GM18873 (cell line): ENCODE measurements at regions not wholly inside any gene's neighbourhood (a gene's known extent, or its start where the extent isn't known, plus 50 kb on each side); places are given as distances from the start of the nearest gene placed in this dataset.
"Not testable (repeated sequence)": the region's sequence is repeated elsewhere in the genome, so short reads cannot be mapped to it uniquely, and the experiment has no call there.

Source experiments
- ATAC-seq: cut with Tn5 transposase; IDR thresholded peaks from one replicate; pipeline ENCODE4 v1.9.1; 2021; ENCODE audit warnings: mild to moderate bottlenecking, moderate library complexity, moderate number of reproducible peaks; ENCODE audit not compliant: unreplicated experiment, low FRiP score

DNA sequence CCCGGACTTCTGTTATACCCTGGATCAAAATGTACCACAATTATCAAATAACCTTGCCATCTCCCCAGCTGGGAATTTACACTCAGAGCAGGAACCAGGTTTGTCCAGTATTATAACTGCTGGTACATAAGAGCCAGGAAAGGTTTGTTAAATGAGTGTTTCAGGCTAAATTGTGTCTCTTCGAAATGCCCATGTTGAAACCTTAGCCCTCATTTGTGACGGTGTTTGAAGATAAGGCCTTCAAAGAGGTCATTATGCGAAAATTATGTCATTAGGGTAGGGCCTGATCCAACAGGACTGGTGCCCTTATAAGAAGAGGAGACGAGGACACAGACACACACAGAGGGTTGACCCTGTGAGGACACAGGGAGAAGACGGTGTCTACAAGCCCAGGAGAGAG, 73.5 kb upstream of the DHRSX start:
- no peak for ATAC-seq

DNA sequence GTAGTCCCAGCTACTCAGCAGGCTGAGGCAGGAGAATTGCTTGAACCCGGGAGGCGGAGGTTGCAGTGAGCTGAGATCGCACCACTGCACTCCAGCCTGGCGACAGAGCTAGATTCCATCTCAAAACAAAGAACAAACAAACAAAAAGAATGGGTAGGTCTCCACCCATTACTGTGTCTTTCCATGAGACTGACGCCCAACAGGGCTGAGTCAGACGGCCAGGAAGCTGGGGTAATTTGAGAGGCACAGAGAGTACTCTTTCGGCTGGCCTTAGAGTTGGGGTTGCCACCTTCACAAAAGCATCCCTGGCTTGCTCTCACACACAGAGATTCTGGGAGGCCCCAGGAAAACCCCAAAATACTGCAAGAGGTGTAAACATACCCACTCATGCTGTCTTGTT, 72.0 kb upstream of the DHRSX start:
- ATAC-seq = no peak

- ATAC-seq = no peak
Observed at GRCh38 chrX:2568125-2568524, 67.3 kb upstream of the DHRSX start.

DNA sequence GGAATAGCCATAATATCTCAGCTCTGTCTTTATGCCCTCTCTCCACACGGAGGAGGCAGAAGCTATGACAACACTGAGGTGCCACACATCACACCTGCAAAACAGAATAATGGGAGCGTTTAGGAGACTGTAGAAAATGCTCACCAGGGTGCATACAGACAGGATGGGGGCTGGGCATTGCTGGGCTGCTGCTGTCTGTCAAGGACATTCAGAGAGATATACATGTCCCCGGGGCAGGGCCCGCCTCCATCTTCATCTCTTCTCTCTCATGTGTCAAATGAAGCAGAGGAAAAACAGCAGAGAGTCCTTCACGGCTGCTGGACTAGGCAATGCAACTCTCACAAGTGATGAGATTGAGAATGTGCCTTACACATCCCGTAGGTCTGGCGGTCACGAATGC, 65.3 kb upstream of the DHRSX start:
- no peak for ATAC-seq

GRCh38 chrX:2561456-2561855, 60.7 kb upstream of the DHRSX start:
- no peak for ATAC-seq

GRCh38 chrX:2559124-2559523, 58.3 kb upstream of the DHRSX start:
- ATAC-seq = no peak

GRCh38 chrX:2554891-2555290, 54.1 kb upstream of the DHRSX start:
- no peak for ATAC-seq

GRCh38 chrX:2554066-2554465, 53.3 kb upstream of the DHRSX start:
- ATAC-seq = not testable (repeated sequence)

DNA sequence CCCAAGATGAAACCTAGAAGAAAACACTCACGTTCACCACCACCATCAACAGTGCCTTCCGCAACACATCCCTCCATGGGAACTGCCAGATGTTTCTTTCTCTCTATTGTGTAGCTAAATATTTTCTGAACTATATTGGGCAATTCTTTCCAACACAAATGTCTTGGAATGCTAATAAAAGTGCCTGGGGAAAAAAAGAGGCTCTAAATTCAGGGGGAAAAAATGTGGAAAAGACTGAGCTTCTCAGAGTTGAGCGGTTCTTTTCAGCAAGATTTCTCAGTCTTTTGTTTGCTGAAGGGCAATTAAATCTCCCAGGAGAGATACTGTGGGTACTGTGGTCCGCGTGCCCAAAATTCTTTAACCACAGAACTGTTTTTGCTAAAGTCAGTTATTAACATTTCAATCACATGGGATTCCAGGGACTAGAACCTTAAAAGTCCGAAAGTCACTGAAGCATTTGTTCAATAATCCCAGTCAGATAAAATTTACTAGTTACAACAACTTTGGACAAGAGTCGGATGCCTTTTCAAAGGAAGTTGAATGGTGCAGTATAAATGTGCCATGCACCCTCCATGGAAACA, 51.9 kb upstream of the DHRSX start:
- ATAC-seq = no peak

GRCh38 chrX:2550328-2551020, 49.7 kb upstream of the DHRSX start:
- no peak for ATAC-seq
